Sigmoid colon (tissue), 4 donors: ENCODE measurements at regions not wholly inside any gene's neighbourhood (a gene's known extent, or its start where the extent isn't known, plus 50 kb on each side); places are given as distances from the start of the nearest gene placed in this dataset.

Experiments used
- CTCF ChIP-seq, 4 experiments: fragments of 450-650 bp in 3 of 4; fragments of 200-600 bp in 1 of 4; IDR thresholded peaks; one replicate each; pipeline ENCODE4 v1.5.1; 2016 to 2019; ENCODE audit warnings: antibody characterized with exemption in 4 of 4, mild to moderate bottlenecking in 3 of 4, moderate library complexity in 2 of 4
- EP300 ChIP-seq, 4 donors: sonication (generic); formaldehyde crosslinking; IDR thresholded peaks; one replicate each; pipeline ENCODE4 v1.6.1; 2017; ENCODE audit warnings: antibody characterized with exemption in 4 of 4
- POLR2A ChIP-seq, 2 donors: fragments of 450-650 bp; IDR thresholded peaks; one replicate each; pipeline ENCODE4 v1.6.1; 2016; ENCODE audit warnings: antibody characterized with exemption in 2 of 2, mild to moderate bottlenecking in 2 of 2, moderate library complexity in 2 of 2
- POLR2AphosphoS5 ChIP-seq, 4 donors: sonication (generic); formaldehyde crosslinking; IDR thresholded peaks; one replicate each; pipeline ENCODE4 v1.6.1; 2017; ENCODE audit warnings: antibody characterized with exemption in 4 of 4

DNA sequence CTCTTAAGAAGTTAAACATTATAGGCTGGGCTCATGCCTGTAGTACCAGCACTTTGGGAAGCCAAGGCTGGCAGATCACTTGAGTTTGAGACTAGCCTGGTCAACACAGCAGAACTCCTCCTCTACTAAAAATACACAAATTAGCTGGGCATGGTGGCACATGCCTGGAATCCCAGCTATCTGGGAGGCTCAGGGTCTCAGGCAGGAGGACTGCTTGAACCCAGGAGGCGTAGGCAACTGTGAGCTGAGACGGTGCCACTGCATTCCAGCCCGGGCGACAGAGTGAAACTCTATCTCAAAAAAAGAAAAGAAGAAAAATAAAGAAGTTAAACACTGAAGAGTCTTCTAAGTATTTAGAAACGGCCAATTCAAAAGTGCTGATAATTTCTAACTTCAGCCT lies 164.3 kb upstream of the GALNTL6 start:
- TF ChIP-seq POLR2A (IDR thresholded peaks at IDR 0.05), result no peak
- TF ChIP-seq CTCF (IDR thresholded peaks at IDR 0.05), result no peak
- no peak for TF ChIP-seq POLR2AphosphoS5 (IDR thresholded peaks at IDR 0.05)
- no peak for TF ChIP-seq EP300 (IDR thresholded peaks at IDR 0.05)
